Stimulated activated CD8-positive, alpha-beta memory T cell treated with anti-CD3 and anti-CD28 coated beads, Interleukin-12 subunit alpha, Interleukin-12 subunit beta, amount 100 ng/mL, for 4 hours (primary cell): ENCODE measurements at regions not wholly inside any gene's neighbourhood (a gene's known extent, or its start where the extent isn't known, plus 50 kb on each side); places are given as distances from the start of the nearest gene placed in this dataset.

Experiments used
- DNase-seq: peaks from one replicate; pipeline ENCODE4 v3.0.0-alpha.2; 2020; ENCODE audit warnings: low read depth

DNA sequence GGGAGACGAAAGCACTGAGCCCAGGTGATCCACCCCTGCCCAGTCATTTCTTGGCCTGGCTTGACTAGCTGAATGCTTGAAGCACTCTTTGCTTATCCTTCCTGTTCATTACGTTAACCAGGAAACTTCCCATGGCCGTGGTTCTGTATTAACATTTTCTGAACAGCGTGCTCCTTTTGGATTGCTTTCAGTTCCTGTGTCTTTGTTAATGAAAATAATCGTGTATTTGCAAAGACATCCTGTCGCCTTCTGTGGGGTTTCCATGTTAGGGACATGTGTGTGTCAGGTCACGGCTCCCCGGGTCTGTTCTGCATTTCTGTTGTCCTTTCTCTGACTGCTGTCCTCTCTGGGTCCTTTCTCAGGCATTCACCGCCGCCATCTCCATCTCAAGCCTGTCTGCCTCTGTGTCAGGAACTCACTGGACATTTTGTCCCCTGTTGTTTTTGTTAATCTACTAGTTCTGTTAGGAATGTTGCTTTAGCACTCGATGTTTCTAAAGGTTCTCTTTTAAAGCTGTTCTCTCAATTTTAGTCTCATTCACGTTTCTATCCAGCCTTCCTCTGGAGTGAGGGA lies 434.1 kb upstream of the HS6ST1 start:
- DNase-seq = no peak

DNA sequence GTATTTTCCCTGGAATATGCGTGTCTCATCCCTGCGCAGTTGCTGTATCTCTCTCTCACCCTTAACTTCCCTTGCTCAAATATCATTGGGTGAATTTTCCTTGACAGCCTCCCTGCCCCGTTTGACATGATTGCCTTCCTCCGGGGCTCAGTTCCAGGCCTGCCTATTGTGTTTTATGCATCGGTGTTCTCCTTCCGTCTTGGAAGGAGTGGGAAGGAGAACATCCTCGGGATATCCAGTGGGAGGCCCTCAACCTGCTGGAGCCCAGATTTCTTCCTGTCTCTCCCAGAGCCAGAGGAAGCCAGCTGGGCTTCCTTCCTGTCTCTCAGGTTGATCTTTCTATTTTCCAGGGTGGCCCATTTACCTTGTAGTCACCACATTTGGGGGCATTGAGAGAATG lies 434.7 kb upstream of the HS6ST1 start:
- DNase-seq = no peak

DNA sequence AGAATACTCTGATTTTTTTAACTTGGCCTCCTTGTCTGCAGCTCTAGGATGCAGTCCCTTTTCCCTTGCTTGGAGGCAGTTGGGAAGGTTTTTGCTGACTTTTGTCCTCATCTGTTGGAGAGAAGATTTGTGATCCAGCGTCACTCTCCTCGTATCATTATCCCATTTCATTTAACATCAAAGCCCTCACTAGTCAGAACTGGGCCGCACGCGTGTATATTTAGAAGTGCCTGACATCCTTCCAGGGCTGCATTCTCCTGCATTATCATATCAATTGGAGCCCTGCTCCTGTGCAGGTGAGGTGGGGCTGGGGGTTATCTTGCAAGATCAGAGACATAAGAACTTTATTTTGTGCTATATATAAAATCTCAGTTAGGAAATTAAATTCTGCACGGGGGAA lies 435.1 kb upstream of the HS6ST1 start:
- DNase-seq = no peak

DNA sequence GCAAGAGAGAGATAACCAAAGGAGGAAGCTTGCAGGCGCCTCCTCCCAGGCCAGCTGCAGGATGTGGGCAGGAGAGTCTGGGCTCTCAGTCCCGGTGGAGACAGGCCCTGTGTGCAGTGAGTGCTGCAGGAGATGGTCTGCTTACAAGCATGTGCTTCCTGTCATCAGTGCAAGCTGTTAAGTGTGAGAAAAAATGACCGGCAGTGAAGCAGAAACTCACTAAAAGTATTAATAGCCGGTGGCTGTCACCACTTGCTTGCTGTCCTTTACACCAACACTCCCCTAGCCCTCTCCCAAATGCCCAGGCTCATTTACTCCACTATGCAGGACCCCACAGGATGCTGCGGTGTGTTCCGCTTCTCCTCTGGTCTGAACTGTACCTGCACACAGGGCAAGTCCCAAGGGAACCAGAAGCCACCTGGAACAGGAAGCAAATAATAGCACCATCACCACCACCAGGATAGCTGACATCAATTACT lies 435.6 kb upstream of the HS6ST1 start:
- no peak for DNase-seq

DNA sequence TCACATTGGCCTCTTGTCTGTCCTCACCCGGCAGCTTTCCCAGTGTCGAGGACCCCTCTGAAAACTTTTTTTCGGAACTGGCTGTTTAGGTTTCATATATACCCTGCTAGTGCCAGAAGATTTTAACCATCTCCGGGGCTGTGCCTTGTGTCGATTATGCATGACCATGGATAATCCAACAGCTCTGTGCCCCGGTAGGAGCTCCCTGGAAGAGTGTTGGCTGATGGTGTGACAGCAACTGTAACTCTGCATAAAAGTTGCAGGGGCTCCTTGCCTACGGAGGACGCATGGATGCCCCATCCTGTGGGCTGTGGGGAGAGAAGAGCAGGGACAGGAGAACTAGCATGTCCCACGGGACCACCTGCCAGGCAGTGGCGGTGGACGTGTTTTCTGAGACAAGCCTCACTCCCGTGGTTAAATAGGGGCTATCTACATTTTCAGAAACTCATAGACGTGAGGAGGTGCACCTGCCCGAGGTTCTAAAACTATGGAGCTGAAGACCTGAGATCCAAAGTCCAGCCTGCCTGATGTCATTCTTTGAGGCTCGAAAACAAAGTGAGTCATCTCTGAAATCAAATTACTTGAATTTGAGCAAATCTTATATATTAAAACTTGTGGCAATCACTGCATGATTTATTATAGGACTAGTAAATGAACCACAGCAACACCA lies 437.2 kb upstream of the HS6ST1 start:
- no peak for DNase-seq

DNA sequence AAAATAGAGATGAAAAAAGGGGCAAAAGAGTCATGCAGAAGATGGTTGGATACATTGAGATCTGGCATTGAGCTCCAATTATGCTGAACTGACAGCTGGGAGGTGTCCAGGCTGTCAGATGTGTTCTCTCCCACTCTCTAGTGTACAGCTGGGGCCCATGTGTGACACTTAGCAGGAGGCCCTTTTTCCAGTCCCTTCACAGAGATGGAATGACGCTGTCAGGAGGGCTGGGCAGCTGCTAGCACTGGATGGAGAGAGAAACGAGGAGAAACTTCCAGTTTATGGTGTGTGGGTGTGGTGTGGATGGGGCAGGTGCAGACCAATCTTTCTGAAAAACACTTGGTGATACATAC lies 437.7 kb upstream of the HS6ST1 start:
- DNase-seq = no peak

DNA sequence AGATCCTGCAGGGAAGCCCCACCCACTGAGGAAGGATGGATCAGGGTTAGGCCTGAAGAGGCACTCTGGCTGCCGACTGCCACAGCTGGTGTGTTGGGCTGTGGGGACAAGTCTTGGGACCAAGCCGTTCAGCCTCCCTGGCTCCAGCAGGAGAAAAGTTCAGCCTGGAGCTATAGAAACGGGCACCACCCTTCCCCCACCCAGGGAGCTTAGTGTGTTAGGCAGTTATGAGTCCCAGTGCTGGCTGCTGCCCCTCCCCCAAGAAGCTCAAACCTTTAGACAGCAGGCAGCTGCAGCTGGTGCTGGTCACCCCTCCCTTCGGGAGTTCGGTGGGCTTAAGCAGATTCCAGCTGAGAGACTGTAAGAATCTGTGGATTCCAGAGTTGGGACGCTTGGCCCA lies 447.1 kb upstream of the HS6ST1 start:
- no peak for DNase-seq

DNA sequence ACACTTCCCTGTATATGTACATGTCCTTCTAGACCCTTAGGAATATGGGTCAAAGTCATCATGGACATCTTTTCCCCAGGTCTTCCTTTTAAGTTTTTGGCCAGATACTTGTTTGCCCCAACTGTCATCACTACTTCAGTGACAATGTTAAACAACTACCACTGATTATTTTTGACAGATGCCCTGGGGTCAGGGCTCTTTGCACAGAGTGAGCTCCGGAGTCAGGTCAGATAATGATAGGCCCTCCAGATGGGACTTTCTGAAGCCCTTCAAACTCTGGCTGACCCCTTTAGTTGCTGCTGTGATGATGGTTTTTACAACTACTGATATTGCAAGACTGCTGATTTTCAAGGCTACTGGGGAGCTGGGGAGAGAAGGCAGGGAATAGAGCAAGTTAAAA lies 449.4 kb upstream of the HS6ST1 start:
- no peak for DNase-seq

DNA sequence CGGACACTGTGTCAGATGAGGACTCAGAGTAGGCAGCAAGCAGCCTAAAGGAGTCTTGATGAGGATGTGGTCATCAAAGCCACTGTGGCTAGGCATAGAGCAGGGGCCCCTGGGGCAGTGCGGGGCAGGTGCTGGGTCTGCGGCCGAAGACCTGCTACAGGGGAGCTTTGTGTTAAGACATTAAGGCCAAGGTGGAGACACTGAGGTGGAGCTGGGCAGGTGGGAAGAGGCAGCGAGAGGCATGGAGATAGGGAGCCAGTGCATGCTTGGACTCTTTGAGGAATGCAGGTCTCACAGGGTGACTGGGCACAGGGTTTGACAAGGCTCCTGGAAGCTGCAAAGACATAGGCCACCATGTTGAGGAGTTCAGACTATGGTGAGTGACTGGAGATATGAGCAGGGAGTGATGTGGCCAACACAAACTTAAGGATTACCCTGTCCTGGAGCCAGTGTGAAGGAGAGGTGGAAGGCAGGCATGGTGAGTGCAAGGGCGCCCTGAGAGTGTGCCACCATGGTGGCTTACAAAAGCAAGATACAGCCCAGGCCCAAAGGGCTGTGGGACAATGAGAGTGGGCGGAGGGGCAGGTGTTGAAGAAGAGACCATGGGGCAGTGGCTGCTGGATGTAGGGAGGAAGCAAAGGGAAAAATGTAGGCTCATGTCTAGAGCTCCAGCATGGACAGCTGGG lies 450.9 kb upstream of the HS6ST1 start:
- no peak for DNase-seq

DNA sequence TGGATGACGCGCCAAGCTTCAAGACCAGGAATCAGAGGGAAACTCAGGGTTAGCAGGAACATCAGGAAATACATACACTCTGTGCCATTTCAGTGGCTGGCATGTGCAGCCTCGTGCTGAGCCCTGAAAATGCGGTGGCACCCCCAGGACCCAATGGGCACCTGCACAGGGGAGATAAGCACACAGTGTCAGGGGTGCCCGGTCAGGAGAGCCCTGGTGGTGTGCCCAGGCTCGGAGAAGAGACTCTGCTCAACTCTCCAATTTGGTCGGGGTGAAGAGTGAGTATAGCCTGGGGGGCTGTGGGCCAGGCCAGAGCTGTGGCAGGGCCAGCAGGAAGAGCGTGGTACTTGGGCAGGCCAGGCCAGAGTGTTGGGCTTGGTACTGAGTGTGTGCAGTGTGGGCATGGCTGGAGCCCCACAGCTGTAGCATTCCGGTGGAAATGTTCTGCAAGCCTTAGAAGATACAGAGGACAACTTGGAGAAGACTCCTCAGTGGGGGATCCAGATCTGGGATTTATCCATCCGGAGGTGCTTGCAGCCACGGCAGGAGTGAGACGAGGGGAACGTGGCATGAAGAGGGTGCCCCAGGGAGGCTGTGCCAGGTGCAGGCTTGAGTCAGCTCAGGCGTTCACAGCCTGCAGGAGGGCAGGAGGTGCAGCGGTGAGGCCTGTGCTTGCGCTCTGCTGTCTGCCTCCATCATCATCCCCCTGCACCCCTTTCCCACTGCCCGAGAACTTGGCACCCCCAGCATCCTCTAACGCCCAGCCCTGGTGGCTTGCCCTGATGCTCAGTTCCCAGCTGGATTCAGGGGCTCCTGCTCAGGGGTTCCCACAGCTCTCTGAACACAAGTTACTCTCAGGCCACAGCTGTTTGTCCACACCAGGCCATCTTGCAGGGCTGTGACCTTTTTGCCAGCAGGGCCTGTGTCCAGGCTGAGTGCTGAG lies 451.7 kb upstream of the HS6ST1 start:
- no peak for DNase-seq

DNA sequence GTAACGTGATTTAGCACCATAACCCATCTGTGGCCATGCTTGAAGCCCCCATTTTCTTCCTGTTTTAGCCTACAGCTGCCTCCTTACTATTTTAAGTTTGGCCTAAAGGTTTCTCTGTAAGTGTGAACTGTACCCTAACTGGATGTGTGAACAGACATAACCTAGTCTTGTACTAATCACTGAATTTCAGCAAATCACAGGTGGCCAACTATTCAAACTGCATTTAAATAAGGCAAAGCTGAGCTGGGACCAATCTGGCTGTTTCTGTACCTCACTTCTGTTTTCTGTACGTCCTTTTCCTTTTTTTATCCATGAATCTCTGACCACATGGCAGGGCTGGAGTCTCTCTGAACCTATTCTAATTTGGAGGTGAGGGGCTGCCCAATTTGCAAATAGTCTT lies 452.7 kb upstream of the HS6ST1 start:
- DNase-seq = no peak

DNA sequence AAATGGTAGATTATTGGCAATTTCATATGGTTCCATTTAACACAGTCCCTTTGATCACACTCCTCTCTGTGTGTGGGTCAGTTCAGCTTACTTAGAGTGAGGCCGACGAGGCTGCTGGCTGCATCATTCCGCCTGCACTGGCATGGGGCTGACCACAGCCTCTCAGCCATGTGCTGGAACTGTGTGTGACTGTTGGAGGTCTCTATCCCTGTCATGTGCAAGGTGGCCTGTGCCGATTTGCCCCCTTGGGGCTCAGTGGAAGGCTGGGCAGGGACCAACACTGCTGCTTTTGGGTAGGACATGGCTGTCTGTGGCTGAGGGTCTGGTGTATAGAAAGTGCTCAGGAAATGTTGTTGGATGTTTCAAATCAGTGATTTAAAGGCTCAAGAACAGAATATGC lies 454.0 kb upstream of the HS6ST1 start:
- DNase-seq = no peak

DNA sequence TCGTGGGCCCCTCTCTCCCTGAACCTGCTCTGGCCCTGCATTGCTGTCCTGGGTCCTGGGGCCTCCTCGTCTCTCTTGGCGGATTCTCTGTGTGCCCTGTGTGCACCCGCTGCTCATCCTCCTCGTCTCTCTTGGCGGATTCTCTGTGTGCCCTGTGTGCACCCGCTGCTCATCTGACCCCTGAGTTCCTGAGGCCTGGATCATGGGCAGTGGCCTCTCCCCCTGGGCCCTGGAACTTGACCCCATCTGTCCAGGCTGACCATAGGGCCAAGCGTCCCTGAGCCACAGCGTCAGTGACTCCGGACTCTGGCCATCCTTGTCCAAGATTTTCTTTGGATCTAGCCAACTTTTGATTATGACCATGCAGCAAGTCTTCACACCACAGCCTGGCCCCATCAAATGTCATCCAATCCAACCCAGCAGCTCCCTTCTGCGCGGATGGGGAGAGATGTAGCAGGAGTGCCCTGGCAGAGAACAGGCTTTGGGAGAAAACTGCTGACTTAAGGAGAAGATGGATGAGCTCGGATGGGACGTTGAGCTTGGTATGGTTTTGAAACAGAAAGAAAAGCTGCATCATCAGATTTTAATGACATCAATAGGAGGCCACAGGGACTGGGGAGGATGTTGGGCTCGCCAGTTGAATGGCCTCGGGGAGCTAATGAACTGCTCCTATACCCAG lies 455.1 kb upstream of the HS6ST1 start:
- DNase-seq = no peak

DNA sequence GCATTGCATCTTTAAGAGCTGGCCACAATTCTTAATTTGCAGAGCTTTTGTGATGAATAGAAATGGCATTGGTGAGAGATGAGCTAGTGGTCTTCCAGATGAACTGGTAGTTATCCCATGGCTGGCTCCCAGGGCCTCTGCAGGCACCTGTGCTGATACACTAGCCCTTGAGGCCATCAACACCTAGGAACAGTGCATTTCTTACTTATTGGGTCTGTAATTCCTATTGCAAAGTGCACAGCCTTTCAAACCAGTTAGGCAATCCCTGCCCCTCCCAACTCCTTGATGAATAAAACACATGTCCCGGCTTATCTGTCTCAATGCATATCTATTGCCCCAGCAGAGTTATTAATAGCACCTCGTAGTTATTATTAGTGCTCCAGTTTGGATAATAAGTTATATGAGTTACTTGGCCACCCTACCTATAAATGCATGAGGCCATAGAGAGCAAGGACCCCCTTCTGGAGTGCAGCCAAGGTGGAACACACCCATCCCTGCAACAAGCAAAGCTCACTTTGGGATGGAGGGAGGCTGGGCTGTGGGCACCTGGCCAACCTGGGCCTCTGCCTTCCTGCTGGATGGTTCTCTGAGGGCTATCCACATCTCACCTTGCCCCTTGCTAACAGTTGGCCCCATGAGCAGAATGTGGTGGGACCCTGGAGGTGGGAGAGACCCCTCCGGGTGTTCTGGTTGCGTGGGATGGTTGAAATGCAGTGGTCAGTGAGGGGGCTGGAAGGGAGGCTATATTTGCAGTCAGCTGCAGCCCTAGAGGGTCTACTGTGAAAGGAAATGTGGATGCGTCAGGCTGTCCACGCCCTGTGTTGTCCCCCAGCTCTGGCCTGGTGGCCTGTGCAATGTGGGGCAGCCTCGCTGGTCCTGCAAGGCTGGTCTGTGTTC lies 455.9 kb upstream of the HS6ST1 start:
- no peak for DNase-seq

DNA sequence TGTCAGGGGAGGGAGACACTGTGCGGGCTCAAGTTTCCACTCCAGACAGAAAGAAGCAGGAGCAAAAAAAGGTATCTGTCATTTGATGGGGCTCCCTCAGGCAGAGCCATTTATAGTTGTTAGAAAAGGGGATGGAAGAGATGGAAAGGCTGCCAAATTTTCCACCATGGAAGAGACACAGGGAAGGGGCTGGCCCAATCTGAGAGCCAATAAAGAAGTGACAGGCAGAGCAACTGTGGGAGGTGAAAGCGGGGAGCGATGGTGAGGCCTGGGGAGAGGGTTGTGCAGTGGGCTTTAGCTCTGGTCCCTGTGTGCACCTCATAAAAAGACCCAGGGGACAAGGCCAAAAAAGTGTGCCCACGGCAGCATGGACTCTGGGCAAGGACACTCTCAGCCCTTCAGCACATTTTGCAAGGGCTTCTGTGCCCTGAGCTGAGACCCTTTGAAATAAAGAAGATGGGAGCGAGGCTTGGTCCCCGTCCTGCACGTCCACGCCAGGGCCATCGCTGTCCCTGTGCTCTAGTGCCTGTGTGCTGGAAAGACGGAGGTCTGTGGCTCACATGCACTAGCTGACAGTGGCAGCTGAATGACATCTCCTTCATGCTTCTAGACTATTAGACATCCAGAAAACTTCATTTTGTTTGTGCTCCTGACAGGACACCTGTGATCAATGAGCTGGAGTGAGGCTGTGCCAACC lies 456.7 kb upstream of the HS6ST1 start:
- DNase-seq = no peak

DNA sequence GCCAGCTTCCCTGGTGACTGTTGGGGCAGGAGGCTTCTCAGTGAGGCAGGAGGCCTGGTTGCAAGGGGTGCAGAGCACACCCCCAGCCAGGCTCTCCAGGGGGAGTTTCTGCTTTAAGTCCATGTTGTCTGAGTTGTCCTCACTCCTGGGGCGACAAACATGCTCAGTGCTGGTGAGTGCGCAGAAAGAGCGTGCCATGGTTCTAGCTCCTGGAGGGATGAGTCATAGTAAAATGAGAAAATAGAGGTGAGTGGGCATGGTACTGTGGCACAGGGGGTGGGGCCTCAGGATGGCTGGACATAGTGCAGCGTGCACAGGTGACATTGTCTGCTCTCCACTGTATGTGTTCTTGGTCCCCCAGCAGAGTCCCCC lies 457.2 kb upstream of the HS6ST1 start:
- no peak for DNase-seq

DNA sequence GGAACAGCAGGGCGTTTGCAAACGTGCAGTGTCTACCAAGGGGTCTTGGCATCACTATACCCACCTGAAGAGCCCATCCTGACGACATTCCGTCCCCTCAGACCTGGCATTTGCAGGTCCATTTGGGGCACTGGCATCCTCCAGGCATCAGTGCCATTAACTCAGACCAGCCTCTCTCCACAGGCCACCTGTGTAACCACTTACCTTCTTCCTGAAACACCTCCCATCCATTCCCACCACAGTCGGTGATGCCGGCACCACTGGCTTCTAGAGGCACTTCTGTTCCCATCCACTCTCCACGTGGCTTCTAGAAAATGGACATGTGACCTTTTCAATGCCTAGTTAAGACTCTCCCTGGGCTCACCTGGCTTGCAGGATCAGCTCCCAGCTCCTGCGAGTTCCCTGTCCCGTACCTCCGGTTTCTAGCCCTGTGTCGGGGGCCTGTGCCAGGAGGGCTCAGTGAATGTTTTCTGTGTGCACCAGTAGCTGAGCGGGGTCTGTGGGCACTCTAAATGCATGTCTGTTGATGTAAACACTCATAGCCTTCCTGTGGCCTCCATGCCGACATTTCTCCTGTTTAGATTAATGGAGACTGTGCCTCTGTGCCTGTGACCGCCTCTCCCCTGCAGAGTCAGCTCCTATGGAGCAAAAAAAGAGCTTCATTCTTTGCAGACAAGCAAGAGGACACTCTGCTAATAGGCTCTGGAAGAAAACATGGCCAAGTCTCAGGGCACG lies 458.0 kb upstream of the HS6ST1 start:
- DNase-seq = no peak

DNA sequence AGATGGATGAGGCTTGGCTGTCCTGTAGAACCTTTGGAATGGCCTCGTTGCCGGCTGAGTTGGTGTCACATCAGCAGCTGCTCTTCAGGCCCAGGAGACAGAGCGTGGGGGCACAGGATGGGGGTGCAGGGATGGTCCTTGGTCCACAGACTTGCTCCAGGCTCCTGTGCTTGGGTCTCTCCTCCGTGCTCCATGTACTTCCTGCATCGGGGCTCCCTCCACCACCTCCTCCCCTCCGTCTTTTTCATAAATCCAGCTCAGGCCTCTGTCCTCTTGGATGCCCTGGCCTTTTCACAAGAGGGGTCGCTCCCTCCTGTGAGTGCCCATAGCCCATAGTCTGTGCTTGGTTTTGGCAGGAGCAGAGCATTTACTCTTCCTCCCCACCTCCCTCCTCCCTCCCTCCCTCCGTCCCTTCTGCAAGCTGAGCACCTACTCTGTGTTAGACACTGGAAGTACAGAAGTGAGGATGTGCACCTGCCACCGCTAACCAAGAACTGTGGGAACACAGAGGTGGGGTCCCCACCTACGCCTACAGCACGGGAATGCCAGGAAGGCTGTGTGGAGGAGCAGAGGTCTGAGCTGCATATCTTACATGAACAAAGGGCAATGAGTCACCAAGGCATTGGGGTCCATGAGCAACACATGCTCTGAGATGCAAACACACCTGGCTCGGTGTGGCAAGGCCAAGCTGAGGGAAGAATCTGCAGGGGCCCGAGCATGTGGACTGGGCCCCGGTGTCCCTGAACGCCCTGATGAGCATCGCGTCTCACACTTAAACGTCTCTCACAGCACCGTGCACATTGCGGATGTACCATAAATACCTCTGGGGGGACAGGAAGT lies 458.7 kb upstream of the HS6ST1 start:
- no peak for DNase-seq

DNA sequence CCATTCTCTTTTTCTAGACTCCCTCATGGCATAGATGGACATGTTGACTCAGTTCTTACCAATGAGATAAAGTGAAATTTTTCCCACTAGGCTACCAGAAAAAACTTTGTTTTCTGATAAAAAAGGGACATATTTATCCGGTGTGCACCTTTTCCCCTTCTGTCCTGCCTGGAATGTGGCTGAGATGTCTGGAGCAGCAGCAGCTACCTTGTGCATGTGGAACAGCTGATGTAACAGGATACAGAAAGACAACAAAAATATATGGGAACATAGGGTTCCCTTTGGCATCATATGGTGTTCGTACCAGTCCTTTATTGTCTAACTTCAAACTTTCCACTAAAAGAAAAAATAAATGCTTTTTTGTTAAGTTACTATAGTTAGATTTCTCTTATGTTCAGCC lies 460.2 kb upstream of the HS6ST1 start:
- no peak for DNase-seq
